ENCODE measurements at regions not wholly inside any gene's neighbourhood (a gene's known extent, or its start where the extent isn't known, plus 50 kb on each side); places are given as distances from the start of the nearest gene placed in this dataset.

DNA sequence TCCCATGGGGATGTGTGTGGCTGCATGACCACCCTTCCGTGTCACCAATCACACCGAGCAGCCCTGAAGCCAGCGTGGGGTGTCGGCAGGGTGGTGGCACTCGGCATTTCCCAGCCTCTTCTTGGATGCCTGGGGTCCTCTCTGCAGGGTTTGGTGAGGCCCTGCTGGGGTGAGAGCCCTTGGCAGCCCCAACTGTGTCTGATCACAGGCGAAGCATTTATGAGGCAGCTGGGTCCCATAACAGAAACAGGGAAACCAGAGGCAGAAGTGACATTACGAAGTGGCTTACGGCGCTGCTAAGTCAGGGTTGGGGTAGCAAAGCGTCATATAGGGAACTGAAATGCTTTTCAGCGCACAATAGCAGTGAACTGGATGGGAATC lies 92.3 kb upstream of the SEPTIN5 start:
- Histone ChIP-seq H3K4me3 (ENCODE audit: low read length) (no peak overlapping the region), H3K27me3 (ENCODE audit: insufficient read depth, low read length, poor library complexity, severe bottlenecking) (peaks cover 4% of the 10 kb centered on the region)

GRCh38 chr22:19625331-19626041 lies 88.8 kb upstream of the SEPTIN5 start:
- H3K4me1 Mint-ChIP-seq = peaks cover 0 to 4% (median 2%) of the 10 kb centered on the region in 3 donors
- Histone ChIP-seq H3K27me3 (ENCODE audit: insufficient read depth, low read length, poor library complexity, severe bottlenecking) (no peaks in the 10 kb centered on the region), H3K4me1 (ENCODE audit: insufficient read depth, low read length) (peaks cover 4% of the 10 kb centered on the region), H3K36me3 (ENCODE audit: insufficient read depth, low read length) (no peaks in the 10 kb centered on the region), H3K4me3 (ENCODE audit: low read length) (no peak overlapping the region), H3K9me3 (ENCODE audit: low read length) (no peaks in the 10 kb centered on the region), H3K27ac (ENCODE audit: low read depth, low read length) (no peak overlapping the region)
- ChIA-PET POLR2A (no interaction called here), CTCF (no interaction called here)
- H3K9me3 Mint-ChIP-seq = no peaks in the 10 kb centered on the region
- H3K4me3 Mint-ChIP-seq = no peak overlapping the region
- peaks cover 7 to 21% of the 10 kb centered on the region in 2 donors for H3K27me3 Mint-ChIP-seq
- DNase-seq = no peak
- no peak overlapping the region for H3K27ac Mint-ChIP-seq
- H3K36me3 Mint-ChIP-seq = no peaks in the 10 kb centered on the region

More for the DNA sequence above, 92.3 kb upstream of the SEPTIN5 start:
- Histone ChIP-seq H3K9me3 (ENCODE audit: low read length) (no peaks in the 10 kb centered on the region), H3K27ac (ENCODE audit: low read depth, low read length) (no peak overlapping the region), H3K4me1 (ENCODE audit: insufficient read depth, low read length) (no peaks in the 10 kb centered on the region), H3K36me3 (ENCODE audit: insufficient read depth, low read length) (no peaks in the 10 kb centered on the region)
- no peak overlapping the region for H3K27ac Mint-ChIP-seq
- H3K4me1 Mint-ChIP-seq = no peaks in the 10 kb centered on the region
- no peaks in the 10 kb centered on the region for H3K9me3 Mint-ChIP-seq
- H3K27me3 Mint-ChIP-seq = peaks cover 5 to 18% of the 10 kb centered on the region in 2 donors
- no peaks in the 10 kb centered on the region for H3K36me3 Mint-ChIP-seq
- H3K4me3 Mint-ChIP-seq = no peak overlapping the region
- DNase-seq = no peak
- ChIA-PET POLR2A (no interaction called here), CTCF (no interaction called here)

DNA sequence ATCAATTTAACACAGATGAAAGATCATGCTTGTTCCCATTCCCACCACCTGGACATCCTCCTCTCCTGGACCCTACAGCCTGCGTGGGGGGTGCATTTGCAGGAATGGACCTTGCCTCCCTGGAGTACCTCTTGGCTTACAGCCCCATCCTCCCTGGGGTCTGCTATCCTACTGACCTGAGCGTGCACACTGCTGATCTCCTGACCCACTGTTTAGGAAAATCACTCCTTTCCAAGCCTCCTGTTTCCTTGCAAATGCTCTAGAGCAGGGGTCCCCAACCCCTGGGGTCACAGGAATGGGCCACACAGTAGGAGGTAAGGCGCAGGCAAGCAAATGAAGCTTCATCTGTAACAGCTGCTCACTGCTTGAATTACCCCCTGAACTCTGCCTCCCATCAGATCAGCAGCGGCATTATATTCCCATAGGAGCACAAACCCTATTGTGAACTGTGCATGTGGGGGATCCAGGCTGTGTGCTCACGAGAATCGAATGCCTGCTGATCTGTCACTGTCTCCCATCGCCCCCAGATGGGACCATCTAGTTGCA lies 88.2 kb upstream of the SEPTIN5 start:
- H3K4me3 Mint-ChIP-seq = no peak overlapping the region
- H3K4me1 Mint-ChIP-seq = peaks cover 0 to 4% (median 2%) of the 10 kb centered on the region in 3 donors
- H3K9me3 ChIP-seq (ENCODE audit: low read length) = no peaks in the 10 kb centered on the region
- H3K36me3 Mint-ChIP-seq = no peaks in the 10 kb centered on the region
- H3K4me3 ChIP-seq (ENCODE audit: low read length) = no peak overlapping the region
- CTCF ChIA-PET = interaction anchor here (1.1 kb wide), 1 partner anchor 482 kb away, joined by 3 read pairs; the partner anchor contains the start of gene ESS2
- POLR2A ChIA-PET = no interaction called here
- H3K27me3 Mint-ChIP-seq = peaks cover 7 to 21% of the 10 kb centered on the region in 2 donors
- no peaks in the 10 kb centered on the region for H3K27me3 ChIP-seq (ENCODE audit: insufficient read depth, low read length, poor library complexity, severe bottlenecking)
- DNase-seq = no peak
- H3K4me1 ChIP-seq (ENCODE audit: insufficient read depth, low read length) = peaks cover 4% of the 10 kb centered on the region
- H3K27ac ChIP-seq (ENCODE audit: low read depth, low read length) = no peak overlapping the region
- no peaks in the 10 kb centered on the region for H3K36me3 ChIP-seq (ENCODE audit: insufficient read depth, low read length)
- no peaks in the 10 kb centered on the region for H3K9me3 Mint-ChIP-seq
- H3K27ac Mint-ChIP-seq = no peak overlapping the region

GRCh38 chr22:19626666-19627065 lies 87.6 kb upstream of the SEPTIN5 start:
- H3K36me3 ChIP-seq (ENCODE audit: insufficient read depth, low read length) = no peaks in the 10 kb centered on the region
- H3K27me3 ChIP-seq (ENCODE audit: insufficient read depth, low read length, poor library complexity, severe bottlenecking) = no peaks in the 10 kb centered on the region
- no peaks in the 10 kb centered on the region for H3K36me3 Mint-ChIP-seq
- DNase-seq = no peak
- no peak overlapping the region for H3K4me3 ChIP-seq (ENCODE audit: low read length)
- peaks cover 4% of the 10 kb centered on the region for H3K4me1 ChIP-seq (ENCODE audit: insufficient read depth, low read length)
- H3K9me3 Mint-ChIP-seq = no peaks in the 10 kb centered on the region
- peaks cover 7 to 21% of the 10 kb centered on the region in 2 donors for H3K27me3 Mint-ChIP-seq
- ChIA-PET POLR2A (no interaction called here), CTCF (interaction anchor here (1.1 kb wide), 1 partner anchor 482 kb away, joined by 3 read pairs; the partner anchor contains the start of gene ESS2)
- no peak overlapping the region for H3K4me3 Mint-ChIP-seq
- H3K27ac Mint-ChIP-seq = no peak overlapping the region
- no peak overlapping the region for H3K27ac ChIP-seq (ENCODE audit: low read depth, low read length)
- no peaks in the 10 kb centered on the region for H3K9me3 ChIP-seq (ENCODE audit: low read length)
- H3K4me1 Mint-ChIP-seq = peaks cover 0 to 4% (median 2%) of the 10 kb centered on the region in 3 donors

- CTCF ChIA-PET = interaction anchor here (0.7 to 2.2 kb wide), 2 partner anchors 44 to 480 kb away, joined by 3 to 9 read pairs; no protein-coding TSS in a partner anchor
- Histone ChIP-seq H3K27me3 (ENCODE audit: insufficient read depth, low read length, poor library complexity, severe bottlenecking) (no peaks in the 10 kb centered on the region), H3K4me3 (ENCODE audit: low read length) (no peak overlapping the region), H3K36me3 (ENCODE audit: insufficient read depth, low read length) (no peaks in the 10 kb centered on the region), H3K9me3 (ENCODE audit: low read length) (no peaks in the 10 kb centered on the region), H3K4me1 (ENCODE audit: insufficient read depth, low read length) (peaks cover 4% of the 10 kb centered on the region), H3K27ac (ENCODE audit: low read depth, low read length) (no peak overlapping the region)
- no peak overlapping the region for H3K4me3 Mint-ChIP-seq
- no peak for DNase-seq
- no peaks in the 10 kb centered on the region for H3K9me3 Mint-ChIP-seq
- no peaks in the 10 kb centered on the region for H3K36me3 Mint-ChIP-seq
- H3K27ac Mint-ChIP-seq = no peak overlapping the region
- POLR2A ChIA-PET = no interaction called here
- H3K27me3 Mint-ChIP-seq = peaks cover 5 to 24% of the 10 kb centered on the region in 2 donors
- H3K4me1 Mint-ChIP-seq = peaks cover 0 to 4% (median 2%) of the 10 kb centered on the region in 3 donors
Measured at GRCh38 chr22:19628038-19628776, 86.1 kb upstream of the SEPTIN5 start.

DNA sequence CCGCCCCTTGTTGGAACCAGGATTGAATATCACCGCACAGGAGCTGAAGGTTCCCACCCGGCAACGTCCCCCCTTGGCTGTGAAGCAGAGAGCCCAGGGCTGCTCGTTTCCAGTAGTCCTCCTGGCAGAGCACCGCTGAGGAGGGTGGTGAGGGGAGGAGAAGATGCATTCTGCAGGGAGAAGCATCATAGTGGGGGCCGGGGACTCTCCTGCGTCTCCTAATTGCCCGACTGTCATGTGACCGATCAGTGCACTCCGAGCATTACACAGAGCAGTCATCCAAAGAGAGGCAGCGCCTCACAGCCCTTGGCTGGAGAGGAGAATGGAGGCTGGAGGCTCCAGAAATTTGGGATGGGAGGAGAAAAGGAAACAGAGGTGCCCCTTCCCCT lies 85.0 kb upstream of the SEPTIN5 start:
- DNase-seq = no peak
- CTCF ChIA-PET = interaction anchor here (1.1 to 3.6 kb wide), 13 partner anchors 8 to 676 kb away, joined by 3 to 26 read pairs (median 5); partner anchors contain the start of gene ESS2
- H3K4me3 Mint-ChIP-seq = no peak overlapping the region

GRCh38 chr22:19629720-19630419 lies 84.4 kb upstream of the SEPTIN5 start:
- Mint-ChIP-seq H3K4me1 (peaks cover 0 to 4% (median 2%) of the 10 kb centered on the region in 3 donors), H3K9me3 (no peaks in the 10 kb centered on the region), H3K27ac (no peak overlapping the region), H3K36me3 (no peaks in the 10 kb centered on the region), H3K4me3 (no peak overlapping the region), H3K27me3 (peaks cover 4 to 24% of the 10 kb centered on the region in 2 donors)
- Histone ChIP-seq H3K36me3 (ENCODE audit: insufficient read depth, low read length) (no peaks in the 10 kb centered on the region), H3K27me3 (ENCODE audit: insufficient read depth, low read length, poor library complexity, severe bottlenecking) (no peaks in the 10 kb centered on the region), H3K4me1 (ENCODE audit: insufficient read depth, low read length) (peaks cover 4% of the 10 kb centered on the region), H3K27ac (ENCODE audit: low read depth, low read length) (no peak overlapping the region), H3K4me3 (ENCODE audit: low read length) (no peak overlapping the region), H3K9me3 (ENCODE audit: low read length) (no peaks in the 10 kb centered on the region)
- peak; percentile 62 to 85 (median 71) for DNase-seq
- ChIA-PET CTCF (interaction anchor here (1.1 to 3.6 kb wide), 14 partner anchors 9 to 676 kb away, joined by 3 to 26 read pairs (median 5); partner anchors contain the start of gene ESS2), POLR2A (no interaction called here)

More for the DNA sequence above, 85.0 kb upstream of the SEPTIN5 start:
- Histone ChIP-seq H3K9me3 (ENCODE audit: low read length) (no peaks in the 10 kb centered on the region), H3K4me1 (ENCODE audit: insufficient read depth, low read length) (peaks cover 4% of the 10 kb centered on the region), H3K36me3 (ENCODE audit: insufficient read depth, low read length) (no peaks in the 10 kb centered on the region), H3K27ac (ENCODE audit: low read depth, low read length) (no peak overlapping the region), H3K4me3 (ENCODE audit: low read length) (no peak overlapping the region), H3K27me3 (ENCODE audit: insufficient read depth, low read length, poor library complexity, severe bottlenecking) (no peaks in the 10 kb centered on the region)
- H3K9me3 Mint-ChIP-seq = no peaks in the 10 kb centered on the region
- peaks cover 0 to 4% (median 2%) of the 10 kb centered on the region in 3 donors for H3K4me1 Mint-ChIP-seq
- H3K27me3 Mint-ChIP-seq = peaks cover 4 to 24% of the 10 kb centered on the region in 2 donors
- no peak overlapping the region for H3K27ac Mint-ChIP-seq
- POLR2A ChIA-PET = no interaction called here
- H3K36me3 Mint-ChIP-seq = no peaks in the 10 kb centered on the region

Data from CD8-positive, alpha-beta memory T cell (primary cell).